Dedifferentiated amniotic fluid mesenchymal stem cell (primary cell): ENCODE measurements at regions not wholly inside any gene's neighbourhood (a gene's known extent, or its start where the extent isn't known, plus 50 kb on each side); places are given as distances from the start of the nearest gene placed in this dataset.

Source experiments
- DNase-seq: peaks from one replicate; pipeline ENCODE4 v3.0.0-alpha.2; 2016; ENCODE audit errors: extremely low spot score

- no peak for DNase-seq
Measured at GRCh38 chr15:93282808-93283207, 193.8 kb upstream of the RGMA start.

GRCh38 chr15:93278783-93279182, 189.8 kb upstream of the RGMA start:
- DNase-seq = no peak

- DNase-seq = no peak
Measured at GRCh38 chr15:93278006-93278405, 189.0 kb upstream of the RGMA start.

GRCh38 chr15:93274257-93274656, 185.2 kb upstream of the RGMA start:
- DNase-seq = no peak

- DNase-seq = no peak
Measured at GRCh38 chr15:93271871-93272270, 182.9 kb upstream of the RGMA start.

- DNase-seq = no peak
Measured at GRCh38 chr15:93270937-93271467, 182.0 kb upstream of the RGMA start.

GRCh38 chr15:93268066-93268465, 179.1 kb upstream of the RGMA start:
- DNase-seq = no peak

- DNase-seq = no peak
Measured at GRCh38 chr15:93266291-93266690, 177.3 kb upstream of the RGMA start.

- no peak for DNase-seq
Measured at GRCh38 chr15:93265111-93265556, 176.1 kb upstream of the RGMA start.

- DNase-seq = no peak
Measured at GRCh38 chr15:93261845-93262244, 172.8 kb upstream of the RGMA start.

GRCh38 chr15:93257920-93258319, 168.9 kb upstream of the RGMA start:
- no peak for DNase-seq

GRCh38 chr15:93253681-93254080, 164.7 kb upstream of the RGMA start:
- DNase-seq = no peak

GRCh38 chr15:93252780-93253179, 163.8 kb upstream of the RGMA start:
- no peak for DNase-seq

GRCh38 chr15:93250950-93251349, 161.9 kb upstream of the RGMA start:
- DNase-seq = no peak

GRCh38 chr15:93250209-93250608, 161.2 kb upstream of the RGMA start:
- no peak for DNase-seq

GRCh38 chr15:93249623-93250022, 160.6 kb upstream of the RGMA start:
- no peak for DNase-seq

- no peak for DNase-seq
Measured at GRCh38 chr15:93247466-93248121, 158.6 kb upstream of the RGMA start.

GRCh38 chr15:93246266-93247242, 157.5 kb upstream of the RGMA start:
- DNase-seq = no peak

GRCh38 chr15:93245661-93246042, 156.6 kb upstream of the RGMA start:
- DNase-seq = no peak

- no peak for DNase-seq
Measured at GRCh38 chr15:93244696-93245660, 156.0 kb upstream of the RGMA start.

- DNase-seq = no peak
Measured at GRCh38 chr15:93243573-93243972, 154.6 kb upstream of the RGMA start.
